Activated CD8-positive, alpha-beta T cell treated with anti-CD3 and anti-CD28 coated beads, Interleukin-2, amount 10 ng/mL, durations not matched to agents 7 days and 5 days (primary cell): ENCODE measurements at regions not wholly inside any gene's neighbourhood (a gene's known extent, or its start where the extent isn't known, plus 50 kb on each side); places are given as distances from the start of the nearest gene placed in this dataset.

Source experiments
- ATAC-seq: fragments of 150-1000 bp; cut with Tn5 transposase; one replicate; pipeline ENCODE4 v1.10.0; 2021; ENCODE audit warnings: moderate library complexity
- CTCF ChIA-PET: fragments of 350-600 bp; sonication (Branson Sonifier 250); formaldehyde crosslinking; loops from one replicate; lab custom pipeline; 2021; ENCODE audit warnings: antibody characterized with exemption; lab: Charles Lee
- POLR2A ChIA-PET: fragments of 350-600 bp; sonication (Branson Sonifier 250); formaldehyde crosslinking; loops from one replicate; lab custom pipeline; 2021; ENCODE audit warnings: antibody characterized with exemption; lab: Charles Lee
- DNase-seq: peaks from one replicate; pipeline ENCODE4 v3.0.0-alpha.2; 2020
- H3K27ac Mint-ChIP-seq: one replicate; pipeline ENCODE4 v1.8.0; 2021; ENCODE audit warnings: mild to moderate bottlenecking, mixed read lengths
- H3K27me3 Mint-ChIP-seq: one replicate; pipeline ENCODE4 v1.8.0; 2021; ENCODE audit warnings: low read depth, mixed read lengths
- H3K36me3 Mint-ChIP-seq: one replicate; pipeline ENCODE4 v1.8.0; 2021; ENCODE audit warnings: low read depth, mixed read lengths
- H3K4me1 Mint-ChIP-seq: one replicate; pipeline ENCODE4 v1.8.0; 2021; ENCODE audit warnings: low read depth, mixed read lengths
- H3K4me3 Mint-ChIP-seq: one replicate; pipeline ENCODE4 v1.8.0; 2021; ENCODE audit warnings: mild to moderate bottlenecking, mixed read lengths
- H3K9me3 Mint-ChIP-seq: one replicate; pipeline ENCODE4 v1.8.0; 2022; ENCODE audit warnings: mixed read lengths; ENCODE audit not compliant: insufficient read depth

GRCh38 chr2:142188562-142188961 lies 57.7 kb upstream of the LRP1B start:
- ATAC-seq (no peak), DNase-seq (no peak)
- no peak overlapping the region for H3K27ac Mint-ChIP-seq
- H3K4me1 Mint-ChIP-seq = no peaks in the 10 kb centered on the region
- no peaks in the 10 kb centered on the region for H3K27me3 Mint-ChIP-seq
- peaks cover 4% of the 10 kb centered on the region for H3K9me3 Mint-ChIP-seq
- H3K4me3 Mint-ChIP-seq = no peak overlapping the region
- ChIA-PET POLR2A (no interaction called here), CTCF (no interaction called here)
- no peaks in the 10 kb centered on the region for H3K36me3 Mint-ChIP-seq

GRCh38 chr2:142180820-142181533 lies 50.2 kb upstream of the LRP1B start:
- Mint-ChIP-seq H3K9me3 (no peaks in the 10 kb centered on the region), H3K36me3 (no peaks in the 10 kb centered on the region), H3K4me1 (no peaks in the 10 kb centered on the region), H3K4me3 (no peak overlapping the region), H3K27me3 (no peaks in the 10 kb centered on the region), H3K27ac (no peak overlapping the region)
- CTCF ChIA-PET = no interaction called here
- POLR2A ChIA-PET = no interaction called here
- DNase-seq (no peak), ATAC-seq (no peak)
